ENCODE measurements at regions not wholly inside any gene's neighbourhood (a gene's known extent, or its start where the extent isn't known, plus 50 kb on each side); places are given as distances from the start of the nearest gene placed in this dataset.

- TF ChIP-seq, protein P1, sequence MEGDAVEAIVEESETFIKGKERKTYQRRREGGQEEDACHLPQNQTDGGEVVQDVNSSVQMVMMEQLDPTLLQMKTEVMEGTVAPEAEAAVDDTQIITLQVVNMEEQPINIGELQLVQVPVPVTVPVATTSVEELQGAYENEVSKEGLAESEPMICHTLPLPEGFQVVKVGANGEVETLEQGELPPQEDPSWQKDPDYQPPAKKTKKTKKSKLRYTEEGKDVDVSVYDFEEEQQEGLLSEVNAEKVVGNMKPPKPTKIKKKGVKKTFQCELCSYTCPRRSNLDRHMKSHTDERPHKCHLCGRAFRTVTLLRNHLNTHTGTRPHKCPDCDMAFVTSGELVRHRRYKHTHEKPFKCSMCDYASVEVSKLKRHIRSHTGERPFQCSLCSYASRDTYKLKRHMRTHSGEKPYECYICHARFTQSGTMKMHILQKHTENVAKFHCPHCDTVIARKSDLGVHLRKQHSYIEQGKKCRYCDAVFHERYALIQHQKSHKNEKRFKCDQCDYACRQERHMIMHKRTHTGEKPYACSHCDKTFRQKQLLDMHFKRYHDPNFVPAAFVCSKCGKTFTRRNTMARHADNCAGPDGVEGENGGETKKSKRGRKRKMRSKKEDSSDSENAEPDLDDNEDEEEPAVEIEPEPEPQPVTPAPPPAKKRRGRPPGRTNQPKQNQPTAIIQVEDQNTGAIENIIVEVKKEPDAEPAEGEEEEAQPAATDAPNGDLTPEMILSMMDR (IDR thresholded peaks at IDR 0.05; ENCODE audit: insufficient read depth, low read length): no peak
- no peak overlapping the region for H3K4me3 ChIP-seq (ENCODE audit: low read depth, low read length)
- DNase-seq (ENCODE audit: low read depth): no peak
Observed at GRCh38 chr3:35383719-35384555, 255.4 kb upstream of the ARPP21 start.

GRCh38 chr3:35385271-35385670, 254.1 kb upstream of the ARPP21 start:
- DNase-seq (ENCODE audit: low read depth): no peak
- no peak overlapping the region for H3K4me3 ChIP-seq (ENCODE audit: low read depth, low read length)
- TF ChIP-seq, protein P1 (IDR thresholded peaks at IDR 0.05; ENCODE audit: insufficient read depth, low read length): no peak

DNA sequence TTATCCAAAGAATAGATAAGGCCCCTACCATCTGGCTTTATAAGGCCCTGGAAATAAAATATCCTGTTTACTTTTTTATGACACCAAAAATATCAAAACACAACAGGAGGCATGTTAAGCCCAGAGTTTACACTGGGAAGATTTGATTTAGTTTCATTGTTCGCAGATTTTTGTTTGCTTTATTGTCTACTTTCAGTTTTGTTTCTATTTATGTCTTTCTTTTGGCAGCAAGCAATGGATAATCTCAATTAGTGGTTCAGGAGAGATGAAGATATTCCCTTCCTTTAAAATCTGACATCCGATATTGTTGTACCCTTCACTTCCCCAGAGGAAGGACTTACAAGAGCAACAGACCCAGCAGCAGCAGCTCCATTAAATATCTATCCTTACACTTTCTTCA, 249.4 kb upstream of the ARPP21 start:
- H3K4me3 ChIP-seq (ENCODE audit: low read depth, low read length): no peak overlapping the region

GRCh38 chr3:35392187-35392586, 247.1 kb upstream of the ARPP21 start:
- DNase-seq (ENCODE audit: low read depth): no peak
- TF ChIP-seq, protein P1 (IDR thresholded peaks at IDR 0.05; ENCODE audit: insufficient read depth, low read length): no peak
- no peak overlapping the region for H3K4me3 ChIP-seq (ENCODE audit: low read depth, low read length)

More for the DNA sequence above, 249.4 kb upstream of the ARPP21 start:
- TF ChIP-seq, protein P1 (IDR thresholded peaks at IDR 0.05; ENCODE audit: insufficient read depth, low read length): no peak
- no peak for DNase-seq (ENCODE audit: low read depth)

DNA sequence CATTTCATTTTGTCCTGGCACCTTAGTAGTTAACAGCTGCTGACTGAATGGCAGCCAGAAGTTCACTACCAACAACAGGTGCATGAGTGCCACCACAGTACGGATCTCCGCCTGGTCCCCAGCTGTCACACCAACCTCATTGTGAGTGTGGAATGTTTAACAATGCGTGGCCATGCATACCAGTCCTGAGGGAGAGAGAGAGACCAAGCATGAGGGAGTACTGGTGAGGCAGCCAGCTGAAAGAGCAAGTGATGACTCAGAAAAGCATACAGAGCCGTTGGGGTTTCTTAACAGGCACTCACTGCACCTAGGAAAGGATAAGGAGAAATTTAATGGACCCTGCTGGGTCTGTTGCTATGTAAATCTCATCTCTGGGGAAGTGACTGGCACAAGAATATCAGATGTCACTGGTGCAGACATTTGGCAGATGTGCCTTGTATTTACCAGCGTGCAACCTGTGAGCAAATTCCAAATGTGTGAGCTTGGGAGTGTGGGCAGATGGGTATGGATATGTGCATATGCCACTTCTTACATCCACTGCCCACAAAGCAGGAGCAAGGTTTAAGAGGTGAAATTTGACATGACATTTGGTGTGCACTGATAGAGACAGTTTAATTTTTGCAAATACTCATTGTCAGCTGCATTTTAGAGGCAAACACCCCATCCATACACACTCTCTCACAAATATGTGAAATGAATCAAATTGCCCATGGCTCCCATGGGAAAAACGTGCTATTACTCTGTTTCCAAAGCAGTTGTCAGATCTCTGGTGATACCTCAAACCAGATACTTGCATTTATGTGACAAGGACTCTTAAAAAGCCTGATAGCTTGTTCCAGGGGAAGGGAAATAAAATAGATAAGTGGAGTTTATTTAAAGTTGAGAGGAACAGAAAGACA, 245.2 kb upstream of the ARPP21 start:
- DNase-seq (ENCODE audit: low read depth): no peak
- TF ChIP-seq, protein P1 (IDR thresholded peaks at IDR 0.05; ENCODE audit: insufficient read depth, low read length): no peak
- no peak overlapping the region for H3K4me3 ChIP-seq (ENCODE audit: low read depth, low read length)

DNA sequence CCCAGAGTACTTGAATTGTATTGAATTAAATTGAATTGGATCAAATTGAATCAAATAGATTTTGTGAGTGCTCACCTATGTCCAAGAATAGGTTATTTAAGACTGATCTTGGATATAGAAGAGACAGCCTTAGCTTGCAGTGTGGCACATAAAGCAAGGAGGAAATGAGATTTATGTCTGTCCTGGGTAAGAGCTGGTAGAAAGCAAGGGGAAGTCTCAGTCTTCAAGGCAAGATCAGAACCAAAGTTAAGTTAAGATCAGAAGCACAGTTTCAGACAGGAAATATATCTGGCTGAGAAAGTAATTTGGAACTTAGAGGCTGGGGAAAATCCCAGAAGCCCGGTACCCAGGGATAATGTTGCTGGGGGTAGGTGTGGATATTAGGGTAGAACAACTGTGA, 244.4 kb upstream of the ARPP21 start:
- no peak overlapping the region for H3K4me3 ChIP-seq (ENCODE audit: low read depth, low read length)
- TF ChIP-seq, protein P1 (IDR thresholded peaks at IDR 0.05; ENCODE audit: insufficient read depth, low read length): no peak
- DNase-seq (ENCODE audit: low read depth): no peak
